ENCODE measurements at regions not wholly inside any gene's neighbourhood (a gene's known extent, or its start where the extent isn't known, plus 50 kb on each side); places are given as distances from the start of the nearest gene placed in this dataset.

DNA sequence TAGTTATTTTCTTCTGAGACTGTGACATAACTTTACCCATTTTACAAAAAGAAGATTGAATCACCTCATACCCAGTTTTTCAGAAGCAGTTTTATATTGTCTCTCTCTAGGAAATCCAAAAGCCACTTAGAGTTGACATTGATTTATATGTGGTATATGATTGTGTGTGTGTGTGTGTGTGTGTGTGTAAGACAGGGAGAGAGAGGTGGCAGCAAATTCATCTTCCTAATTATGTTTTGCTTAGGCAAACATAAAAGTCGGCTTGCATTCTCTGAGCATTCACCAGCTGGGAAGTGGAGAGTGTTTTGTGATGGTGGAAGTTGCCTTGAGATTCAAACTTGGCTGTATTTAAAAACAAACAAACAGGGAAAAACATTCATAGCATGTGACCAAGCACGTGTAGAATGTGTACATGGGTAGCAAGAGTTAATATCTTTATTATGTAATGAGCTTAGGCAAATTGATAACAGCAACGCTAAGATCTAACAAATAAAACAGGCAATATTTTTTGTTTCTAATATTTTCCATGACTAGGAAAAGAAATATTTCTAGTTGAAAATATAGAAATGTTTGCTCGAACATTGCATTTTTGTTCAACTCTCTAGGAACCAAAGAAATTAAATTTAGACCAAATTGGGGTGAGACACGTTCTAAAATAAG lies 64.4 kb upstream of the IGF1R start:
- DNase-seq: no peak
- no peaks in the 10 kb centered on the region for H3K36me3 Mint-ChIP-seq (ENCODE audit: insufficient read depth)
- no peak overlapping the region for H3K4me3 Mint-ChIP-seq
- H3K9me3 Mint-ChIP-seq: no peaks in the 10 kb centered on the region
- peaks cover 35% of the 10 kb centered on the region for H3K27me3 Mint-ChIP-seq (ENCODE audit: low read depth)
- peaks cover 8% of the 10 kb centered on the region for H3K4me1 Mint-ChIP-seq (ENCODE audit: low read depth)
- no peak for ATAC-seq

DNA sequence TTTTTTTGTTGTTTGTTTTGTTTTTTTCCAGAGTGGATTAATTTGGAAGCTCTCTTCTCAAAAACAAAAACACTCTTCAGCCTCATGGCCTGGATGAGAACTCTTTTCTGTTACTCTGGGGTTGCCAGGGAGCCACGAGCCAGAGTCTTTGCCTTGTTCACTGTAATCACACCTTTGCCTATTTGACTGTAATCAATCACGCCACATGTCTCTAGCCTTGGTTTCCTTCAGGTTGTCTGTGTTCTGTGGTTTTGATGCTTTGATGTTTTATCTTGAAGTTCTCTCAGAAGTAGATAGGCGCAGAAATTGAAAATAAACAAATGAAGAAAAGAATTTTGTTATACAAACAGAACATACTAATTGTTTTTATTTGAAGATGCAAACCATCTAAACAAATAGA lies 62.3 kb upstream of the IGF1R start:
- no peak for DNase-seq
- H3K27me3 Mint-ChIP-seq (ENCODE audit: low read depth): peaks cover 34% of the 10 kb centered on the region
- no peak overlapping the region for H3K4me3 Mint-ChIP-seq
- H3K4me1 Mint-ChIP-seq (ENCODE audit: low read depth): peaks cover 8% of the 10 kb centered on the region
- no peak for ATAC-seq
- H3K9me3 Mint-ChIP-seq: no peaks in the 10 kb centered on the region
- no peaks in the 10 kb centered on the region for H3K36me3 Mint-ChIP-seq (ENCODE audit: insufficient read depth)

DNA sequence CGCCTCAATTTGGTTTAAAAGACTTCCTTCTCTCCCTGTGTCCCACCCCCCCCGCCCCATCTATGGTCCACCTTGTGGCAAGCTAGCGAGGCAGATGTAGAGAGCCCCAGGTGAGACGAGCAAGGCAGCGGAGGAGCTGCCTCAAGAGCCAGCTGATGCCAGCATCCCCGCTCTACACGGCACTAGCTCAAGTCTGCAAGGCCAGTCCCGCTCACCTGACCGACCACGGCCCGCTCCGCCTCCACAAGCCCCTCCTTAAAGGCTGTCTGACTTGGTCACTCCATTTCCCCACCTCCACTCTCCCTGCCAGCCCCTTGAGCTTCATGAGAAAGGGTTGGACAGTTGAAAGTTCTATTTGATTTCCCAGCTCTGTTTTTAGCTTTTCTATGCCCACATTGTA lies 56.2 kb upstream of the IGF1R start:
- no peaks in the 10 kb centered on the region for H3K4me1 Mint-ChIP-seq (ENCODE audit: low read depth)
- H3K4me3 Mint-ChIP-seq: no peak overlapping the region
- ATAC-seq (no peak), DNase-seq (no peak)
- no peaks in the 10 kb centered on the region for H3K9me3 Mint-ChIP-seq
- no peaks in the 10 kb centered on the region for H3K36me3 Mint-ChIP-seq (ENCODE audit: insufficient read depth)
- H3K27me3 Mint-ChIP-seq (ENCODE audit: low read depth): peaks cover 12% of the 10 kb centered on the region

GRCh38 chr15:98596131-98596530 lies 52.2 kb upstream of the IGF1R start:
- DNase-seq: no peak
- ATAC-seq: no peak
- Mint-ChIP-seq H3K9me3 (no peaks in the 10 kb centered on the region), H3K4me3 (no peak overlapping the region), H3K36me3 (ENCODE audit: insufficient read depth) (no peaks in the 10 kb centered on the region), H3K27me3 (ENCODE audit: low read depth) (peaks cover 3% of the 10 kb centered on the region), H3K4me1 (ENCODE audit: low read depth) (peaks cover 22% of the 10 kb centered on the region)

DNA sequence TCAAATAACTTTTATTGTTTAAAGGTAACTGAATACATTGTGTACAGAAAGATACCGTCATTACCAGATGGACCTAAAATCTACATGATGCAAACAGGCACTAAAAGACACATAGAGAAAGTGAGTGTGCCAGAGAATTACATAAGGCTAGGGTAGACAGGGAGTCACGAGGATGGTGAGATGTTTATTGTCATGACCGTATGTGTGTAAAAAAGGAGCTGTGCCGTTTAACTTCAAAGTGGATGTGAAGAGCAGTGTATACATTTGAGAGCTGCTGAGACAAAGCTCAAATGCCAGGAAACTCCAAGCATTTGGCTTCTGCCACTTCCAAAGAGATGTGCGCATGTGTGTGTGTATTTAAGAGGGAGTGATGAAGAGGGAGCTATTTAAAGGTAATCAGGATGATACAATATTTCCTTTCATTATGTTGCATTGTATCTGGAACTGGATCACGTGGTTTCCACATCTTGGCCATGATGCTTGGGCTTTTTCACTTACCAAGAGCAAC lies 51.4 kb upstream of the IGF1R start:
- H3K9me3 Mint-ChIP-seq: no peaks in the 10 kb centered on the region
- peaks cover 3% of the 10 kb centered on the region for H3K27me3 Mint-ChIP-seq (ENCODE audit: low read depth)
- no peak overlapping the region for H3K4me3 Mint-ChIP-seq
- DNase-seq (no peak), ATAC-seq (no peak)
- H3K4me1 Mint-ChIP-seq (ENCODE audit: low read depth): peaks cover 22% of the 10 kb centered on the region
- no peaks in the 10 kb centered on the region for H3K36me3 Mint-ChIP-seq (ENCODE audit: insufficient read depth)

- no peak overlapping the region for H3K4me3 Mint-ChIP-seq
- H3K4me1 Mint-ChIP-seq (ENCODE audit: low read depth): peaks cover 22% of the 10 kb centered on the region
- H3K36me3 Mint-ChIP-seq (ENCODE audit: insufficient read depth): no peaks in the 10 kb centered on the region
Observed at GRCh38 chr15:98597666-98598065, 50.7 kb upstream of the IGF1R start.

More at GRCh38 chr15:98597666-98598065, 50.7 kb upstream of the IGF1R start:
- DNase-seq (no peak), ATAC-seq (no peak)
- no peaks in the 10 kb centered on the region for H3K9me3 Mint-ChIP-seq
- H3K27me3 Mint-ChIP-seq (ENCODE audit: low read depth): peaks cover 3% of the 10 kb centered on the region

Measured in activated T-cell treated with anti-CD3 and anti-CD28 coated beads, Interleukin-2, amount 50 U/mL, for 4 hours (primary cell).